Stimulated activated CD4-positive, alpha-beta T cell treated with anti-CD3 and anti-CD28 coated beads, Interleukin-4, amount 100 ng/mL, for 1 hour (primary cell): ENCODE measurements at regions not wholly inside any gene's neighbourhood (a gene's known extent, or its start where the extent isn't known, plus 50 kb on each side); places are given as distances from the start of the nearest gene placed in this dataset.
"Not testable (repeated sequence)": the region's sequence is repeated elsewhere in the genome, so short reads cannot be mapped to it uniquely, and the experiment has no call there.

Source experiments
- DNase-seq: peaks from one replicate; pipeline ENCODE4 v3.0.0-alpha.2; 2020

DNA sequence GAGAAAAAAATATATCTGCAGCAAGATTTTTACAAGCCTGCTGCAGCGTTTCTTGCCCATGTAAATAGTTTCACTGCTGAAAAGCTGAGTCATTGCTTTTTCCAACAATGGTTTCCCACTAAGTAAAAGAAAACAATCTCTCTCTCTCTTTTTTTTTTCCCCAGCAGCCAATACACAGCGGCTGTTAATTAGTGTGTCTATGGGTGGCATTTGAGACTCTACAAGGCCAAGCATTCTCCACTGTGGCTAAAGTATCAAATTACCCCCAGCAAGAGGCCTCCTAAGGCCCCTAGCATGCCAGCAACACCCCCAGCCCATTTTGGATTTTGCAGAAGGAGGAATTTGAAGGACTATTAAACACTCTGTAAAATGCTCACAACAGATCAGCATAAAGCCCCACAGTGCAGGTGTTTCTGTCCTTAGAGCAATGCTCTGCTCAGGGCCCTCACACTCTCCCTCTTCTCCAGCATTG is 837.4 kb downstream of the TRIML1 start:
- DNase-seq, result no peak

DNA sequence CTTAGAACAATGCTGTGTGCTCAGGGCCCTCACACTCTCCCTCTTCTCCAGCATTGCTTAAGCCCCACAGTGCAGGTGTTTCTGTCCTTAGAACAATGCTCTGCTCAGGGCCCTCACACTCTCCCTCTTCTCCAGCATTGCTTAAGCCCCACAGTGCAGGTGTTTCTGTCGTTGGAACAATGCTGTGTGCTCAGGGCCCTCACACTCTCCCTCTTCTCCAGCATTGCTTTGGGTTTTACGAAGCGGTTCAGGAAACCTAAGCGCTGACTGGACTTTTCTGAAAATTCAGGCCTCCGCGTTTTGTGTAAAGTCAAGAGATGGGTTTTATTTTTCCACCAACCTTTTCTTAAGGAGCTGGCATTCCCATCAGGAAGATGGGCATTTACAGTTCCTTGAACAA is 838.0 kb downstream of the TRIML1 start:
- not testable (repeated sequence) for DNase-seq

DNA sequence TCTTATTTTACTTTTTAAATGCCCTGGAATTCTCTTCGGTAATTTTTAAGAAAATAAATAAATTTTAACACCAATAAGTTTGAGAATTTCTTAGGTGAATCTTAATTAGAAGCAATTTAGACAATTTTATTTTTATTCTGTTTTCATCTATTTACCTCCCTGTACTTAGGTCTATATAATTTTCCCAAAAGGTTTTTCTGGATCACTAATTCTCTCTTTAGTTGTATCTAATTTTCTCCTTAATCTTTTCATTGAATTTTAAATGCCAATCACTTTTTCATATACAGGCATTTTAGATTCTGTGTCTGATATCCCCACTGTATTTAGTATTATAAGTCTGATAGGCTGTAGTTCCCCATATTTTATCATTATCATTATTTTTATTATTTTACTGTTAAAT is 845.3 kb downstream of the TRIML1 start:
- no peak for DNase-seq

DNA sequence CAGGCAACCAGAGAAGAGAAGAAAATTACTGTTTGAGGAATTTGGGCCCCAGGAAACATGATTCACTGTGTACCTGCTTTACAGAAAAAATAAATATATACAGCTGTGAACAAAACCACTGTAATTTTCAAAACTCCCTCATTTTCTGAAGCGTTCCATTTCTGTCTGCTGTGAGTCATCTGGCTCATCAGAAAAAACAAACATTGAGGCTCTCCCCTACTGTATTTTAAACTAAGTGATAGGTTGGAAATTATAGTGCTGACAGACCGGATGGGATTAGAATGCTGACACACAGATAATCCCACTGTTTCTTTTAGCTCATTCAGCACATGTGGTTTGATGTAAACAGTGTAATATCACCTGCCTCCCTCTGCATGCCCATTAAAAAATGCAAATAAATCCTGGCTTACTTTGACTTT is 847.0 kb downstream of the TRIML1 start:
- DNase-seq, result no peak

DNA sequence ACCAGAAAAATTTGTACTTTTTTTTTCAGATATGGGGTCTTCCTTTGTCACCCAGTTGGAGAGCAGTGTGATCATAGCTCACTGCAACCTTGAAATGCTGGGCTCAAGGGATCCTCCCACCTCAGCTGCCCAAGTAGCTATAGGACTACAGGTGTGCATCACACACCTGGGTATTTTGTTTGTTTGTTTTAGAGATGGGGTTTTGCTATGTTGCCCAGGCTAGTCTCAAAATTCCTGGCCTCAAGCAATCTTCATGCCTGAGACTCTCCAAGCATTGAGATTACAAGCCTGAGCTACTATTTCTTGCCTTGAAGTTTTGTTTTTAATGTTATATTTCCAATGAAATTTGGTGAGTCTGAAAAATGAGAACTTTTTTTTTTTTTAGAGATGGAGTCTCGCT is 847.8 kb downstream of the TRIML1 start:
- no peak for DNase-seq

DNA sequence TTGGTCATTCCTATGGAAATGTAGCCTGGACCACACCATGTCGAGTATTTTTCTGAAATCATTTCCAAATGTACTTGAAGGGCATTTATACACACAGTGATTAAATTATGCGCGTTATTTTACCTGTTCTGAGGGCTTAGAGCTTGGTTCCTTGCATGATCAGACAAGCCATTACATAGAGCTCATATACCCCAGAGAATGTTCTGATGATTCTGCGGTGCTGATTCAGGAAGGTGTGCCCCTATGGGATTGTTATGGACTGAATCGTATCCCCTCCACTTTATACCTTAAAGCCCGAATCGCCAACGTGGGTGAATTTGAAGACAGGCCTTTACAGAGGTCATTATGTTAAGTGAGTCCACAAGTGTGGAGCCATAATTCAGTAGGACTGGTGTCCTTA is 848.9 kb downstream of the TRIML1 start:
- no peak for DNase-seq

DNA sequence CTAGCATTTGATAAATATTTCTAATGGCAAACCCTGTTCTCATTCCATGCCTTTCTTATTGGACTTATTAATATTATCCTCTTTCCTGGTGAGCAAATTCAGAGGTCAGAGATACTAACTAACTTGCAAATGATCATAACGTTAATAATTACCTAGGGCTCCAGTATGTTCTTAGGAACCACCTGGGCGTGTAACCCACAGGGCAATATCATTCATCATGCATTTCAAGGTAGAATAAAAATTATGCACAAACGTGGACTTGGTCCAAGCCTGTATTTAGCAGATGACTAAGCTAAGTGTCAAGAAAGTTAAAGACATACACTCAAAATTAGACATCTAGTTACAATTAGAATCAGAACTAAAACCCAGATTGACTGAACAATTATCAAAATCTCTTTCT is 850.1 kb downstream of the TRIML1 start:
- no peak for DNase-seq

DNA sequence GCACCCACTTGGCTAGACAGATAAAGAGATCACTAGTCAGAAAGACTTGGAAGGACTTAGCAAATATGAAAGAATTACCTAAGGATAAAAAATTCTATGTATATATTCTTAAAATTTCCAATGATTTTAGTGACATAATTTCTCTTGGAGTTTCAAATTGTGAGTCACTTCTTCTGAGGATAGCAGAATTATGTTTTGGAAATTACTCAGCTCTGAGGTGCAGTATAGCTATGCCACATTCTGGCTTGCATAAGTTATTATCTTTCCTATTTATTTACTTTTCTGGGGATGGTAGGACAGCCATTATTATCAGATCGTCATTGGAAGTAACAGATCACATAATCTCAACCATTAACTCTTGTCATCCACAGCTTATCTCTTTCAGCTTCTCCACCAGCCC is 853.5 kb downstream of the TRIML1 start:
- DNase-seq, result no peak

DNA sequence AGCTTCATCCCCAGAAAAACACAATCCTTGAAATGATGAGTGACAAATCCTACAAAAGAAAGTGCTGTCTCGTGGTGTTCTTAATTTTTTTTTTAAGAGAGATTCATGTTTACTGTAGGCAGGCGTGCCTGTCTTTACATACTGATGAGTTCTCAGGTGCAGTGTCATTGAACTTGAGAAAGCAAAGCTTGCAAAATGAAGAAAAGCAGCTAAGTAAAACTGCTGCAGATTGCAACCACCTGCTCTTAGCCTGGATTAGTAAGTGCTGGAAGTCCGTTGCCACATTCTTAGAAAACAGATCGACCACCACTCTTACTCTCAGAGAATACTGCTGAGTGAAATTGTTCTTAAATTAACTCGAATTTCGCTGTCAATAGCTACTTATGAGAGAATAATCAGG is 854.6 kb downstream of the TRIML1 start:
- no peak for DNase-seq

DNA sequence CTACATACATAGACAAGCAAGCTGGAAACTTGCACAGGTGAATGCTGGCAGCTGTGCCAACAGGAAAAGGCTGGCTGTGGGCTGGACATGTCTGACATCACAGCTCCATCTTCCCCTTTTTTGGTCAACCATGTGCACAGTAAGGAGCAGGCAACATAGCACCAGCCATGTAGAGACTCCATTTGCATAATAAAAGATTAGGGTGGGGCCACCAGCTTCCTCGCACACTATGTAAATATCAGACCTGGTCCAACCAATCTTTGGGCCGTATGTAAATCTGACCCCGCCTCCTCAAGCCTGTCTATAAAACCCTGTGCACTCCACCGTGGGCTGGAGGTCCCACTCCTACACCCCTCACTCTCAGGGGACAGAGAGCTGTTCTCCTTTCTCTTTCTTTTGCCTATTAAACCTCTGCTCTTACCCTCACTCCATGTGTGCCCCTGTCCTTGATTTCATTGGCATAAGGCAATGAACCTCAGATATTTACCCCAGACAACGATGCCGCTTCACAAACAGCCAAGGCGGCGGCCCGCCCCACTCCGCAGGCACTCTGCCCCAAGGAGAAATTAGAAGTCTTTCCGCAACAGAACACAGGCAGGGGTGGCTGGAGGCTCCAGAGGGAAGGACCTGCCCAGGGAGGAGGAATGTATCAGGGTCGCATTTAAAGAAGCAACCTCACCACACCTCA is 862.2 kb downstream of the TRIML1 start:
- no peak for DNase-seq

DNA sequence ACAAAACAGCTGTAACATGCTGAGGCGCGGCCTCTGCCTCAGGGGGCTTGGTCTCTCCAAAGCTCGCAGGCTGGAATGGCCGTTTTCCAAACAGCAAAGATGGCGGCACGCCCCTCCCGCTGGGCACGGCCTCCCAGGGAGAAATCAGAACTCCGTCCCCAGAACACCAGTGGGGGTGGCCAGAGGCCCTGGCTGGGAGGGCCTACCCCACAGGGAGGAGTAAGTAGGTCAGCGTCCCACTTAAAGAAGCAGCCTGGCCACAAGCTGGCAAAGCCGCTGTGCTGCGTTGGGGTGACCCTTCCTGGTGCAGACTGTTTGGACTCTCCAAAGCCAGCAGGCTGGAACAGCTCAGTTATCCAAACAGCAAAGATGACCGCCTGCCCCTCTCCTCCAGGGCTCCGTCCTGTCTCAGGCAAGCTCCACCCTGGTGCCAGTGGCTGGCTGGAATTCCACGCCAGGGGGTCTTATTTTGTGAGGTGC is 862.8 kb downstream of the TRIML1 start:
- no peak for DNase-seq

DNA sequence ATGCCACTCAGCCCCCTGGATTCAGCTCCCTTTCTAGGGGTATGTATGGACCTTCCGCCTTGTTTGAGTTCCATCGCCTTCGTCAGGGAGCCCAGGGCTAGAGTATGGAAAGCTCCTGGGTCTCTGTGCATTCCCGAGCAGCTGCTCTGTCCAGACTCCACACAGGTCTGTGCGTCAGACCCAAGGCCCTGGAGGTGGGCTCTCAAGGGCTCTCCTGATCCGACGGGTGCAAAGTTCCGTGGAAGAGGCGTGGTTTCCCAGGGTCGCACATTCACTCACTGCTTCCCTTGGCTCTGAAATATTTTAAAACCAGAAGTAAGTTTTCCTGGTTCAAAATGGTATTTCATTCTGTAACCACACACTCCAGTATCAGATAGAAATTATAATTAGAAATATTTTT is 863.2 kb downstream of the TRIML1 start:
- DNase-seq, result no peak

DNA sequence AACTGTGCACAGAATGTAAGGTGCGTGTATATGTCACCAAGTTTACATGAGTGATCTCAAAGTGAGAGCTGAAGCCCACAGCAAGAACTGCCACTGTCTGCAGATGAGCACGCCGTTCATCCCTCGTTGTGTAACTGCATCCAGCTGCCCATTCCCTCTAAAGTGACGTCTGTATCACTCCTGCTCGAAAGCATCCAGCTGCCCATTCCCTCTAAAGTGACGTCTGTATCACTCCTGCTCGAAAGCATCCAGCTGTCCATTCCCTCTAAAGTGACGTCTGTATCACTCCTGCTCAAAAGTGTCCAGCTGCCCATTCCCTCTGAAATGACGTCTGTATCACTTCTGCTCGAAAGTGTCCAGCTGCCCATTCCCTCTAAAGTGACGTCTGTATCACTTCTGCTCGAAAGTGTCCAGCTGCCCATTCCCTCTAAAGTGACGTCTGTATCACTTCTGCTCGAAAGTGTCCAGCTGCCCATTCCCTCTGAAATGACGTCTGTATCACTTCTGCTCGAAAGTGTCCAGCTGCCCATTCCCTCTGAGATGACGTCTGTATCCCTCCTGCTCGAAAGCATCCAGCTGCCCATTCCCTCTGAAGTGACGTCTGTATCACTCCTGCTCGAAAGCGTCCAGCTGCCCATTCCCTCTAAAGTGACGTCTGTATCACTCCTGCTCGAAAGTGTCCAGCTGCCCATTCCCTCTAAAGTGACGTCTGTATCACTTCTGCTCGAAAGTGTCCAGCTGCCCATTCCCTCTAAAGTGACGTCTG is 871.4 kb downstream of the TRIML1 start:
- not testable (repeated sequence) for DNase-seq

DNA sequence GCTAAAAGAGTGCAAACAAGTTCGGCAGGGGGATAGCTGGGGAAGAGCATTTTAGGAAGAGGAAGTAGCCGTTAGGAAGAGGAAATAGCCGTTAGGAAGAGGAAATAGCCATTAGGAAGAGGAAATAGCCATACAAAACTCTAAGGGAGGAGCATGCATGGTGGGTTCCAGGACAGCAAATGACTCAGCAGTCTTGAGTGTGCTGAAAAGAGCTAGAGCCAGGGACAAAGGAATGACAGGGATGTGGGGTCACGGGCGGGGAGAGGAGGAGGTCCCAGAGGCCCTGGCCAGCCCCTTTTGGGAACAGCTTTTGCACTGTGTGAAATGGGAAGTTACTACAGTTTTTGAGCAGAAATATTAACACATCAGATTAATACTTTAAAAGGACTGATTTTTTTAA is 882.6 kb downstream of the TRIML1 start:
- DNase-seq, result no peak

DNA sequence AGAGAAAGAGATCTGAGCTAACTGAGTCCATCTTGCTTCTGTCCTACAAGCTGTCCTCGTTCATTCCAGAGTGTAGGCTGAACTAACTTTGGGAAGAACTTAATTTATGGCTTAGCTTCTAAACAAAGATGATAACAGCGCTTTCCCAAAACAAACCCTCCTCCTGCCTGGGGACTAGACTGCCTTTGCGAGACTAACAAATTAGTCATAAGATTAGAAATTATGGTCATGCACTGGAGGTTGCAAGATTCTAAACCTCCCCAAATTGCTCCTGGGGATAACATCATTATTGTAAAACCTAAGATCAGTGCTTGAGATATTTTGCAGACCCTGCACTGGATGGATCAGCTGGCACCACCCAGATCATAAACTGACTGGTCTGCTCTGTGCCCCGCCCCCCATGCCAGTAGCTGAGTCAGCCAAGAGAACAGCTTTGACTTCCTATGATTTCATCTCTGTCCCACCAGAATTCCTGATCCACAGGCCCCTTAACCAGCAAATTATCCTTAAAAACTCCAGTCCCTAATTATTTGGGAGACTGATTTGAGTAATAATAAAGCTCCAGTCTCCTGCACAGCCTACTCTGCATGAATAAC is 883.3 kb downstream of the TRIML1 start:
- no peak for DNase-seq

DNA sequence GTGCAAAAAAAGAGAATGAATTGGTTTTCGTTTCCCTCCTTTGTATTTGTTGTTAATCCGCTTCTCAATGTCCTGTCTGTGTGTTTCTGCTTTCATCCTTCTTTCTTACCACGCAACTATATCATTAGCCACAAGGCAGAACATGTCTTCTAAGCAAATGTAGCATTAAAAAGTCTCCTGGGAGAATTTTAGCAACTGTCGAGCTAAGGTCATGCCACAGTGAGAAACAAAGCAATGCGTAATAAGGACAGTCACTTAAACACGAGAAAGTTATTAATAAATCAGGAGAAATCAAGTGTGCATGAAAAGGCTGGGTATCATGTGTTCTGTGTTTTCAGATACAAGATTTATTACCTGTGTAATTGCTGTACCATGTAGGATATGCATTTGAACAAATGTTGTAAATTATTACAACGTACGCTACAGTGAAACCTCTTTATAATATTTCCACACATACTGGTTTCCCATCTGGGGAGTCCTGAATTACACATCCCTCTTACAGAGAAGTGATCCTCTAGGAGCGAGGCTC is 890.8 kb downstream of the TRIML1 start:
- no peak for DNase-seq

DNA sequence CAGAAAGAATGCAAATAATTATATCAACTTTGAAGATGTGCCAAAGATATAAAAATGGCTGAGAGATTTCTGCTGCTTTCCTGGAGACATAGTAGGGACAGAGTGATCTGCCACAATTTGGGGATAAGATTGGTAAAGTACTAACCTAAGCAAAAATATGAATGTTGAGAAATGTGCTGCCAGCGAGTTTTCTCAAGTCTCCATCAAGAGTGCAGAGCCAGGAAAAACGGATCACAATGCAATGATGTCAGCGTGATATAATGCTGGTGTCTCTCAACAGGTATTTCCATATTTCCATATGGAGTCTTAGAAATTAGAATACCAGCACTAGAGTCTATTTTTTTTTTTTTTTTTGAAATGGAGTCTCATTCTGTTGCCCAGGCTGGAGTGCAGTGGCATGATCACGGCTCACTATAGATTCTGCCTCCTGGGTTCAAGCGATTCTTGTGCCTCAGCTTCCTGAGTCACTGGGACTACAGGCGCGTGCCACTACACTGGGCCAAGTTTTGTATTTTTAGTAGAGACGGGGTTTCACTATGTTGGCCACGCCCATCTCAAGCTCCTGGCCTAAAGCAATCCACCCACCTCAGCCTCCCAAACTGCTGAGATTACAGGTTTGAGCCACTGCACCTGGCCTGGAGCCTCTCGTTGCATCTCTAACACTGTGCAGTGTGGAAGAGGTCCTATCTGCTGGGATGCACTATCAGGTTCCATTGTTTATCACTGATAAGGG is 893.5 kb downstream of the TRIML1 start:
- no peak for DNase-seq

DNA sequence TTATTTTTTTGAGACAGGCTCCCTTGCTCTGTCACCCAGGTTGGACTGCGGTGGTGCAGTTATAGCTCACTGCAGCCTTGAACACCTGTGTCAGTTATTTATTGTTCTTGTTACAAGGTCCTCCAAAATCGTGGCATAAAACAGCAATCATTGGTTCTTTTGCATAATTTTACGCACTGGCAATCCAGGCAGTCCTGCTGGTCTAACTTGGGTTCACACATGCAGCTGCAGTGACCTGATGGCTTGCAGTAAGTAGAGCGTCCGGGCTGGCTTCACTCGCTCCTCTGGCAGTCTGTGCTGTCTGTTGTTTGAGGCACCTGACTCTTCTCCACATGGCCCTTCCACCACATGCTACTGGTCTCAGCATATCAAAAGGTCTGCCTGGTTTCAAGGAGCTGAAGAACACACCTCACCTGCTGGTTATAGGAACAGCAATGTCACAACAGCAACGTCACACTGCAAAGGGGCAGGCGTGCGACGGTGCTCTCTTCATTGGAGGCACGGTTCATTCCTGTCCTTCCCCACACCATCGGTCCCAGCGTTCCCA is 894.6 kb downstream of the TRIML1 start:
- DNase-seq, result no peak

DNA sequence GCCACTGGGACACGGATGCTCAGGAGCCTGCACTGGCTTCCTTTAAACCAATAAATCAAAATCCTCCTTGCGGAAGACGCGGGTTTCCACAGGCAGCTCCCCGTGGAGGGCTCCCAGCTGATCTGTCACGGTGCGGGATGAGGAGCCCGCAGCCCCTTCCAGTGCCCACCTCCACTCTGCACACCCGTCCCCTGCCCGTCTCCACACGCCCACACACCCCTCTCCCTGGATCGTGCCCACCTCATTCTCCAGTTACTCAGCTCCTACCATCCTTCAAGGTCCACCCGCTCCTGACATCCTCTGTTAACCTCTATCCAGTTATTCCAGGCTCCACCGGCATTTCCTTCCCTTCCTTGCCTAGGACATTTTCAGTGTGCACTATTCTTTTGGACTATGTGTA is 895.9 kb downstream of the TRIML1 start:
- DNase-seq, result no peak

DNA sequence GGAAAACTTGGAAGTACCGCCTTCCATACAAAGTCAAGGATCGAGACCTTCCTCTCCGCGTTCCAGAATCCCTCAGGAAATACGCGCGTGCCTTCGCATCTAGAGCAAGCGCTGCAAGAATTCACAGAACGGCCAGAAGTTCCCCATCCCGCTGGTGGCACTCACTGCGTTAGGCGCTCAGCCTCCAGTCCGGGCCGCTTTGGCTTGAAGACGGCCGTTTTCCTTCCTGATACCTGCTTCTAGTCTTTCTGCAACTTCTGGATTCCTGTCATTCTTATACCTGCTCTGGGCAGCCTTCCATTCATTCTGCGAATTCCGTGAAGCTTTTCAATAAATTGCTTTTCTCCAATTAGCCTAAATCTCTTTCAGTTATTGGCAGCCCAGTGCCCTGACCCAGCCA is 896.4 kb downstream of the TRIML1 start:
- DNase-seq, result no peak

DNA sequence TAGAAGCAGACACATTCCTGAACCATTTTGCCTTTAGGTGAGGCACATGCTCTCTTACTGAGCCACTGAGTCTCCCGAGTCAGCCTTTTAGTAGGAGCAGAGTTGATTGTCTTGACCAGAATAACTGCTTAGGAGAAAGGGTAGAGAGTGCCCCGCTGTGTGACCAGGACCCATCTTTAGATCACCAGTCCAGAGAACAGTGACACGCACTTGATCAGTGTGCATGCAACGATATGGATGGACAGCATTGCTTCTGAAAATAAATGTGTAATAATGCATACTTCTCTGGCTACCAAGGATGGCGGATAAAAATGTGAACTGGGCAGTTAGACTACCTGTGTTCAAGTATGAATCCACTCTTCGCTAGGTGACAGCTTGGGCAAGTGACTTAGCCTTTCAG is 897.7 kb downstream of the TRIML1 start:
- DNase-seq, result no peak

DNA sequence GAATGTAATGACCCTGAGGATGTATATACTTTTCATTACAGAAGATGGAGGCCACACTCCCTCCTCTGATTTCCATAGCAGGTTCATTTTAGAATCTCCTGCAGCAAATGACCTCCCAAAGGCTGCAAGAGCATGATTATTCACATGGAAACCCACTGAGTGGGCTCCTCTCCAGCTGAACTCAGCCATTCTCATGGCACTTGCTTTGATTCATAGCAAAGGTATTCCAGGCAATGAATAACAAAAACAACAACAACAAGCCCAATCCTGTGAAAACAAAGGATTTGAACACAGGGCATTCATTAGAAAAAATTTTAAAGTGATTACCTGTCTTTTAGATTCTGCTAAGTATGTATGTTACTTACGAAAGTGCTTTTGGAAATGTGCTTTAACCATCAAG is 894.0 kb upstream of the FRG1 start:
- DNase-seq, result no peak

DNA sequence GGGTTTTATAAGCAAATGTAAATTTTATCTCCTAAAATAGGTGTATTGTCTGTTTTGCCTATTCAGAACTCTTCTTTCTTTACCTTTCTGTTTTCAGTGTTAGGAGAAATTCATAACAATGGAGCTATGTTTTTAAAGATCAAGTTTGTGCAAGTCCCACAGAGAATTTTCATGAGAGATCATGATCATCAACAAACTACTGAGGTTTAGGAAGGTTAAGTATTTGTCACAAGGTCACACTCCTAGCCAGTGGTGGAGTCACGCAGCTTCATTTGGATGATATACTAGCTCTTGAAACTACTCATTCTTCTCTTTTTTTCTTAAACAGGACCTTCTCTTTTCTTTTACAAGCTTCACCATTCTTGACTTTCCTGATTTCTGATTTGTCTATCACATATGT is 892.6 kb upstream of the FRG1 start:
- DNase-seq, result no peak
